Activated effector memory CD4-positive, alpha-beta T cell treated with Interleukin-2 at 50 U/mL for 16 hours (primary cell): ENCODE measurements at regions not wholly inside any gene's neighbourhood (a gene's known extent, or its start where the extent isn't known, plus 50 kb on each side); places are given as distances from the start of the nearest gene placed in this dataset.
A peak's percentile ranks its signal among the peaks of the same experiment; 100 is the strongest.

Source experiments
- DNase-seq: peaks from one replicate; pipeline ENCODE4 v3.0.0-alpha.2; 2020

DNA sequence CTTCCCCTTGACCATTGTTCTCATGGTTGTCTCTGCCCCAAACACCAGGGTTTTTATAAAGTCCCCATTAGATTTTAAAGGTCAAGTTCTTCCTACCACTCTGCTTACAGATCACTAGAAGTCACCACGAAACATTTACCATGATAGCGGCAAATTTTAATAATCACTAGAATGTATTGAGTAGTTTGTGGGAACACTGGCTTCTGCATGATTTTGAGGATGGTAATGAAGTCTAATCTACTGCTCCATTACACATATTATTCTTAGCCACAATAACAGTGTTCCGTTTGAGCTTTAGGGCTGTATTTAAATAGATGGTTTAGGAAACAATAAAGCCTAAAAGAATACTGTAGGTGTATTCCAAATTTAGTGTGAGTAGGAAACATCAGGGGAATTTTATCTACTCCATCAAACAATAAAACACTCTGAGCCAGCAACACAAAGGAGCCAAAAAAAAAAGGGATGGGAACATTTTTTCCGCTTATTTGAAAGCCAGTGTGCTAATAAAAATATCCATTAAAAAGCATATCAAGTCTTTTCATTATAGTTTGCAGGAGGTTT lies 49.7 kb downstream of the KLF12 start:
- no peak for DNase-seq

DNA sequence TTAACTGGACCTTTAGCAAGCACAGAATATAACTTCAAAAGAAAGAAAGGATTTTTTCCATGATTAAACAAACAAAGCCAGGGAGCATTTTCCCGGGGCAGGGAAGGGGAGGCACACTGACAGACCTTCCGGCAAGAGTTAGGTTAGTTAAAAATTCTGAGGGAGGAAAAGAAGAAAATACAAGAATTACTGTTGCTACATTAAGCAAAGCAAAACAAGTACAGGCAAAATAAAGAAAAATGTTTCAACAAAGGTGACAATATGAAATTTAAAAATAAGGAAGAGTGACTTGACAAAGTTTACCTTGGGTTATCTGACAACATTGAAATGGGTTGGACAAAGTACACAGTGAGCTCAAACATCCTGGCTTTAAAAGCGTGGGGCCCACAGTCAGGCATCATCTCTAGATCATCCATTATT lies 51.5 kb downstream of the KLF12 start:
- no peak for DNase-seq

DNA sequence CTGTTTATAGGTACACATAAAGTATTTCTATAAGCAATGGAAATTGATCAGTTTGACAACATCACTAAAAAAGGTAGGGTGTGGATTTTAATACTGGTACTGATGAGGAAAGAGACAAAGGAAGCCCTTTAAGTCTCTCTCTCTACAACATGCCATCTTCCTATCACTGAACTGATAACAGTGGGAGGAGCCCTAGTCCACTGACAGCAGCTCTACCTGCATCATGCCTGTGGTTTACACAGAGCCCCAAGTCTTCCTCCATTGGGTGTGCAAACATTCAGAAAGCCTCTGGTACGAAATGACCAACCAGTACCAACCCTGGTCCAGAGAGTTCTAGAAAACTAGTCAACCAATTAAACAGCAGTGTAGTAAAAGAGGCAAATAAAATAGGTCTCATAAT lies 53.4 kb downstream of the KLF12 start:
- DNase-seq: no peak

DNA sequence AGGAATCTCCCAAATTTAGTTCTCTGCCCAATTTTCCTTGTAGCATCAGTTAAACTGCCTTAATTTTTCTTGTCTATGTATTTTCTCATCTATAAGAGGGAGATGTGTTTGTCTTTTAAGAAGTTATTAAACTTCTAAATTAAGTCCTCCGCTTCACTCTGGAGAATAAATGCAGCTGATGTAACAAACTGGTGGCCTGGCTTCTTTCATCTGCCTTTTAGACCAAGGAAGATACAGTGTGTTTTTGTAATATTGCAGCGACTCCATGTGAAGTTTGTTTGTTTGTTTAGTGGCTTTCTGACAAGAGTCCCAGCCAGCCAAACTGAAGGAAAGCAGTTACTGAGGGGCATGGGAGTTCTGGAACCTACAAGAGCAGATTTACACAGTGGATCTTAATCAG lies 56.4 kb downstream of the KLF12 start:
- DNase-seq: no peak

DNA sequence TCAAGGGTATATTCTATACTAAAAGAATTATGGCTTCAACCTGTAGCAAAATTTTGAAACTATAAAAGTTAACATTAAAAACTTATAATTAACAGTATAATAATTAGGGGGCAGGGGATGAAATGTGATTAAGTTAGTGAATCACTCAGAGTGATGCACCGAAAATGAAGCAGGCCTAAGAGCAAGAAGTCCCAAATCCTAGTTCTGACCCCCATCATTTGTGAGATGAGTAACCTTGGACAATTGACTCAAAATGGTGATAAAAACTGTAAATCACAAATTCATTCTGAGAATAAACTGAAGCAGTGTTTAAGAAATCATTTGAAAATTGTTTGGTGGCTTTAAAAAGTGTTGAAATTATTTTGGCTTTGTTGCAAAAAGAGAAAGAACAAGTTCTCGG lies 56.8 kb downstream of the KLF12 start:
- DNase-seq: no peak

DNA sequence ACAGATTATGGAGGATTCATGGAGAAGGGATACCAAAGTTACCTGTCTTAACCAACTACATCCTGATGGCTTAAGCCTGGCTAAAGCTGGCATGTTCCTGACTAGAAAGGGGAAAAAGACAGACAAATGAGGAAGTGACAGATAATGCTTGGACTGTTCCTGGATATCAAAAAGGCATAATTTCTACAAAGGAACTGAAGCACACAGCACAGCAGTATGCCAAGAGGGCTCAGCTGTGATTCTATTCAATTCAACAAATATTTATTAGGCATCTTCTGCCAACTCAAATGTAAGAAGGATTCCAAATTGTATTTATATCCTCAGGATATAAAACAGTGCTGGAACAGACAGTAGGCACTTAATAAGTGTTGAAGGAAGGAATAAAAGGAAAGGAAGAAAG lies 59.5 kb downstream of the KLF12 start:
- DNase-seq: no peak

DNA sequence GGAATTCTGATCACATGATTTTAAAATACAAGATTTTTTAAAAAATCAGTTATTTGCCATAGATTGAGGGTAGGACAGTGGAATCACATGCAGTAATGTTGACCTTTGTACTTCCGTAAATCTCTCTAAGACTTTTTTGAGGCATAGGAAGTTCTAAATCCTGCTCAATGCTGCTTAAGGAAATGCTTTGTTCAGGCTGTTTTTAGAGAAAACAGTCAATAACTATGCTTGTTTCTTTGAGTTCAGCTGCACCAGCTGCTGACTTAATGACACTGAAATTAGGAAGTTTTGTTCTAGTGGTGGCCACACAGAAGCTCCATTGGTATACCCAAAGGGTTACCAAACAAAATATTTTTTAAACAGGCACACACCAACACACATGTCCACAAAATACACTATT lies 60.9 kb downstream of the KLF12 start:
- DNase-seq: no peak

DNA sequence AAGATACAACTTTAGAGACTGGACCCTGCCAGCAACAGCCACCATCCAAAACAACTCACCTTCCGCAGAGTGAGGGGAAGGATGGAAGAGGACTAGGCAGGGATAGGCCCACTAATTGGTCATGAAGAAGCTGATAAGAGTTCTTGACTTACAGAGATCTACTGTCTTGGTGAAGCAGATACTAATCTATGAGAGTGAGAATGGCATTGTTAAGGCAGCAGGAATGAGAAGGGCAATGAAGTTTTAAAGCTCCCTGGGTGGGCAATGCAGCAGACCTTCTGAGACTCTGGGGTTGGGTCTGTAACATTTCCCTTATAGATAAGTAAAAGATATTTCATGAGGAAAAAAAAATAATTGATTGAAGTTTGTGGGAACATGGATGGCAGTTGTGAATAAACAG lies 63.7 kb downstream of the KLF12 start:
- no peak for DNase-seq

DNA sequence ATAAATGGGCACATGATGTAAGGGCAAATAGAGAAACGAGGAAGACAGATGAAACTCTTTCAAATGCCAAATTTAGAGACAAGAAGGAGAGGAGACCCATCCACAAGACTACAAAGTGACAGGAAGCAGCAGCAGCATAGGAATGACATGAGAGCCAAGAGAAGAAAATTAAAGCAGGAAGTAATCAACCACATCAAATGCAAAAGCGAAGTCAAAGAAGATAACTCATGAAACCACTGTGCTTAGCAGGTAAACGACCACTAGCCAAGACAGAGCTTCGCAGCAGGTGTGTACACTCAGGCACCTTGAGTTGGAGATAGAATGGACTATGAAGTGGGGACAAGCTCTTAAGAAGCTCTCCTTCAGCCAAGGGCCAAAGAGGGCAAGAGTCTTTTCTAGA lies 64.1 kb downstream of the KLF12 start:
- DNase-seq: peak; percentile 20

DNA sequence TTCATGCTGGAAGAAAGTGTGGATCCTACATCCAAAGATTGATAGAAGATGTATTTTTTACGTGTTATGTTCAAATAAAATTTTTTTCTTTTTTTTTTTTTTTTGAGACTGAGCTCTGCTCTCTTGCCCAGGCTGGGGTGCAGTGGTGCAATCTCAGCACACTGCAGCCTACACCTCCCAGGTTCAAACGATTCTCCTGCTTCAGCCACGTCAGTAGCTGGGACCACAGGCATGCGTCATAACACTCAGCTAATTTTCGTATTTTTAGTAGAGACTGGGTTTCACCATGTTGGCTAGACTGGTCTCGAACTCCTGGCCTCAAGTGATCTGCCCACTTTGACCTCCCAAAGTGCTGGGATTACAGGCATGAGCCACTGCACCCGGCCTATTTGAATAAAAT lies 65.7 kb downstream of the KLF12 start:
- no peak for DNase-seq

DNA sequence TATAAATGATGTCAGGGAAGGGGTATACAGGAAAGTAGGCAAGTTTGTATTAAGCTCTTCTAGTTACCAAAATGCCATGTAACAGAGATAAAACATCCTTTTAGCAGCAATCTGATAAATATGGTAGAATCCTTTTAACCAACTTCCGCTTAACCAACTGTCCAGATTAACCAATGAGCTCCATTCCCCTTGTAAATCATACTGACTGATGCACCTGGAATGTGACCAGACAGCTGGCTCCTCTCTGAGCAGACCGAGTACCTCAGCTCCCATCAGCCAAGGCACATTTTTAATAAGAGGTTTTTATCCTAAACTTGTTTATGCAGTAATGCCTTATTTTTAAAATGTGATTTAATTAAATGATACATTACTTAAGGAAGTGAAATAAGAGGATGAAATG lies 66.4 kb downstream of the KLF12 start:
- no peak for DNase-seq

DNA sequence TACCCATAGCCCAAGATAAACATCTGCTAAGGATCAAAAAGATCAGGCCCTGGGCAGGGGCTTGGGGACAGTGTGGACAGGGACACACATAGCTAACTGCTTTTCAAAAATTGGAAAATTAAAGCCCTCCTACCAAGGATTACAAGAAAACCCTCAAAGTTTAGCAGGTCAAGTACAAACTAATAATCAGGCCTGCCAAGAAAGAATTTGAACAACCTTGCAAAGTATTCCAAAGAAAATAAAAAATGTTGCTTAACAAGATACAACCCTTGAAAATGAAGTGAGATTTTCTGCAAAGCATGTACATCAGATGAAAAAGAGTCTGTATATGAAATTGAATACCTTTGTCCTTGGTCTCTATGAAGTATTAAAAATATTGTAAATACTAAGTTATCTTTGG lies 67.3 kb downstream of the KLF12 start:
- DNase-seq: no peak

DNA sequence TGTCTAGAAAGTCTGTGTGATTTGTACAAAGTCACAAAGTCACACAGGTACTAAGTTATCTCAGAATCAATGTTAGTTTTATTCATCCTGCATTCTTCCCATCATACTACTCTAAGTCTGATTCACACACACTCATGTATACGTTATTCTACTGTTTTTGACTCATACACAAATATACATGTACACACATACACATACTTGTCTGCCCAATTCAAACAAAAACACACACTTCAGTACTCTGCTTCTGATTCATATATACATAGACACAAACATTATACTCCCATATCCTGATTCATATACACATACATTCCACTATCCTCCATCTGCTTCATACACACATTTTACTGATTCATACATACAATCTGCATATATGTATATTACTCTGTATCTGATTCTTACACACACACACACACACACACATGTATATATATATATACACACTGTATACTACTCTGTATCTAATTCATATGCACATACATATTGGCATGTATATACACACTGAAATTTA lies 69.3 kb downstream of the KLF12 start:
- DNase-seq: no peak

DNA sequence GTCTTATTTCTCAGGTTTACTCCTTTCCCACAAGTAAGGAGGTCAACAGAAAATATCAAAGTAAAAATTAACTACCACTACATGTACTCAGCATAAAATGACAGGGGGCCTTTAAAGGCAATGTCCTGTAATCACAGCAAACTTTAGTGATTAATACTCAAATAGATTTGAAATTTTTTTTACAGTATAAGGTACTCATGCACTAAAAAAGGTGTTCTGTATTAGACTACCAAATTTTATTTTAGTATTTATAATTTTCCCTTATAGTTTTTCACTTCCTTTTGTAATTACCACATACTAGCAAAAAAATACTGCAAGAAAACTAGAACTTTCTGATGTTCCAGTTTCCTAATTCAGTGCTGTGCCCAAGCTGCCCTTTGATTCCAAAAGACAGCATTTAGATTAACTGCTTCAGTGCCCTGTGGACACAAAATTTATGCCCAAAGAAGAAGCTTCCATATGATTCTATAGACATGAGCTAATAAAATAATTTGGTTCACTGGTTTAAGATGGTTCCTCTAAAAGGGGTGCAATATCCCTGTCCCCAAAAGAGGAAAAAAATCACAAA lies 70.6 kb downstream of the KLF12 start:
- no peak for DNase-seq

DNA sequence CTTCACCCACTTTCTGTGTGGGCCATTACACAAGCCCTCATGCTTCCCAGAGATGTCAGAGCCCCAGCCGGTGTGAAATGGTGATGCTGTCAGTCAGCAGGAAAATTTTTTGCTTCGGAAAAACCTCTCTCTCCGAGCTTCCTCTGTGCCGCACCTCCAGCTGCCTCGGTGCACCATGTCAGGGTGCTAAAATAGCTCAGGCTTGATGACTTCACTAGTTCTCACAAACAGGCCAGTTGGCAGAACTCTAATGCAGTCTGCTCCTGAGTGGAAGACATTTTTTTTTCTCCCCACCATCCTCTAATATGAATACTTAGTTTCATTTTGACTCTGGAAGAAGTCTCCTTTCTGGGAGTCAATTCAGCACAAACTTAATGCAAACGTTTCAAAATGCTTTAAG lies 71.3 kb downstream of the KLF12 start:
- no peak for DNase-seq

DNA sequence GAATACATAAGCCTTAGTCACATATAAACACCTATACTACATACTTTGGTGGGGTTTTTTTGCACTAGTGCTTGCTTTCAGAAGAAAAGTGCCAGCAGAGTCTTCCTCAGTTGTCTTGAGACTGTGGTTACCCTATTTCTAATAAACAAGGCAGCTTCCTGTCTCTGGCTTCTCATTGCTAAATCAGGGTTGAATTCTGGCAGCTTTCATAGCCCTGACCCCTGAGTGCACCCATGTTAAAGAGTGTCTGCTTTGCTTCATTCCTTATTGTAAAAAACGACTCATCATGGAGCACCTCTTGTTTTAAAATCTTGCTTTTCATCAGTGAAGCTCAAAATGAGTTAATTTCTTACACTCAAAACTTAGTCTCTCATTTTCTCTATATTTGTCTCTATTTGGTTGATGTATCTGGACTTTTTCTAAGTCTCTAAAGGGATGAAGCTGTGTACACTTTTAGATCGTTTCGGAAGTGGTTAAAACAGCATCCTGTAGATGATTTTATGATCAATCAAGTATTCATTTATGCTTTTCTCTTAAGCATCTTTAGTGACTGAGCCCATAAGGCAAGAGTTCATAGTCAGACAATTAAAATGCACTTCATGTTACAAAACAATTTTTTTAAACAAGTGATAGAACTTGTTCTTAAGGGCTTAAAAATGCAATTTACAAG lies 72.1 kb downstream of the KLF12 start:
- no peak for DNase-seq

DNA sequence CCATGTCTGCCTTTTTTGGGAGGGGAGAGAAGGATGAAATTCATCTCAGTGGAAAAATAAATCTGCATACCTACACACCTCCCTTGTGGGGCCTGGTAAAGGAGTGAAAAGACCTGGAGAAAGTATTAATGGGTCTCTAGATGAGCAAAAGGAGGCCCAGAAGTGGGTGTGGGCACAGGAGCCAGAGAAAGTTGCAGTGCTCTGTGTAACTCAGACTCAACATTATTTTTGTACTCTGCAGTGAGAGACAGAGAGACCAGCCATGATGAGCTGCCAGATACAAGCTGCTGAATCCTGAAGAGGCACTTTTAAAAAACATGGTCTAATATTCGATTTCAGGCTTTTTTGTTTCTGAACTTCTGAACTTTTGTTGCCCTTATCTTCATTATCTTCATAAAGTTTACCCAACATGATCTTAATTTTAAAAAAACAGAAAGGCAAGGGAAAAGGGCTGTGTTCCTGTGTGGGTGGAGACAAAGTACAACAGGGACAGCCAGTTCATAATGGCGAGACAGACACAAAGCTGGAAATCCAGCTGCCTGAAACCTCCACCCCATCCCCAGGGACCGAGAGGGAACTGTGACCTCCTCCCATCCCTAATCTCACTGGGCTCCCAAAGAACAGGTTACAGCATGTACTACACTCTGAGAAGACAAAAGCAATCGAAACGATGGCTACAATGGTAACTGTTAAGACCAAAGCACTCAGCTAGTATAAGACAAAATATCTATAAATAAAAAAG lies 77.2 kb downstream of the KLF12 start:
- DNase-seq: no peak

DNA sequence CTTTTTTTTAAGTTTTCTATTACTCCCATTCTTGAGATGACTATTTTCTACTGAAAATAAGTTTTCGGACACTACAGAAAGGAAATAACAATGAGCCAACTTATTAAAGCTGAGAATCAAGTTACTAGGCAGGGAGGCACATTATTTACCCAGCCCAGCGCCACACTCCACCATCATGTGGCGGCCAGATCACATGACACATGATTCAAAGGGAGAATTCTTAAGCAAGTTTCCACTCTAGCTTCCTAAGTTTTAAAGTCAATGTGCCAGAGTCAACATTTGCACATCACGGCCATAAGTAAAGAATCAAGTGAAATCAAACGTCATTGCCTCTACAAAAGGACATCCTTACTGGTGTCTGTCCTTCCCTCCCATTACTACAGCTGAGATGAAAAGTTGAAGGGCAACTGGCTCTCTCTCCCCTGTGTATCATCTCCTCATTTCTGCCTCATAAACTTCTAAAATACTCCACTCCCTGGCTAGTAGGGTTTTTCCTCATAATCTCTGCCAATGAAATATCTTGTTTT lies 81.7 kb downstream of the KLF12 start:
- no peak for DNase-seq

DNA sequence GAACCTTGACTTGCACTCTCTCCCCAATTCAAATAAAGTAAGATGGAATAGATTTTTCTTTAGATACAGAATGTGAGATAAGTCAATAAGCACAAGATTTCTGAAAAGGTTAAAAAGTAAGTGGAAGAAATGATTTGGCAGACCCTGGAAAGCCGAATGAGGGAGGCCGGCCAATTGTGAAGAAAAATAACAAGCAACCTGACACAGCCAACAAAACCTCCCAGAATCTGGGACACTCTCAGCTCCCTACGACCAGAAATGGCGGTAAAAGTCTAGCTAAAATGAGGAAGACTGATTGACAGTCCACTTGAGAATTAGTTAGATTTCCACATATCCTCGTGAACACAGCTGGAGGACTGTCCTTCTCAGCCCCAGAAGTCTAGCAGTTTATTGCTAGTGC lies 85.4 kb downstream of the KLF12 start:
- no peak for DNase-seq

DNA sequence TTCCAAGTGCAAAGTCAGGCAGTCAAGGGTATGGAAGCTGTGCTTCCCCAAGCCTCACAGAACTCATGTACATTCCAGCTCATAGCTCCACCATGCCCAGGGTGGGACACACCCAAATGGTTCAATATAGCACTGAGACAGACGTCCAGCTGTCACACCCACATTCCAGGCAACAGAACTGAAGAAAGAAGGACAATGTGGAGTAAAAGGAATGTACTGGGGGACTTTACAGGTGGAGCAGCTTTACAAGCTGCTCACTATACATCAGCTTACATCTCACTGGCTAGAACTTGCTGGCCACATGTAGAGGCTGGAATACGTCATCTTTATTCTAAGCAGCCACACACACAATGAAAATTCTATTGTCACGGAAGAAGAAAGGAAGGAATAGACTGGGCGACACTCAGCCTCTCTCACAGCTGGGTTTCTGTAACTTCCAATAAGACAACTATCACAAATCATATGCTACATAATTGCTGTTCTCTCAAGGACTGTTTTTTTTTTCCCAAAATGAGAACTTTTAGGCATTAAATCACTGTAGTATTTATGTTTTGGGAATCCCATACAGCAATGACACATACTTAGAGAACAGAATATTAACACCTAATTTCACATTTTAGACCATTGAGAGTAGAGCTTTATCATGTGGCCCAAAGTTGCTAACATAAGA lies 86.1 kb downstream of the KLF12 start:
- DNase-seq: no peak

DNA sequence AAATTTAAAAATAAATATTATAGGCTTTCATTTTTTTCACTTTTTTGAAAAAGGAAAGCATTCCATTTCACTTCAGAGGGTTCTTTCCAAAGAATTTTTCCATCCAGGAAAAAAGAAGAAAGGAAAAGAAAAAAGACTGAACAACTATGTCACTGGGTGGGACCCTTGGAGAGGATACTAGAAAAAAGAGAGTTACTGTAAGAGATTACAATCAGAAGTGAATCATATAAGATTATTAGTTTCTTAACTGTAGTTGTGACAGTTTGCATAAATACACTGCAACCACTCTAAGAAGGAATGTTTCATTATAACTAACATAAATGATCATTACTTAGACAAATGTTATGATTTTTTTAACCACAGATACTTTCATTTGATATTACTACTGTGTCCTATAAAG lies 87.8 kb downstream of the KLF12 start:
- no peak for DNase-seq

DNA sequence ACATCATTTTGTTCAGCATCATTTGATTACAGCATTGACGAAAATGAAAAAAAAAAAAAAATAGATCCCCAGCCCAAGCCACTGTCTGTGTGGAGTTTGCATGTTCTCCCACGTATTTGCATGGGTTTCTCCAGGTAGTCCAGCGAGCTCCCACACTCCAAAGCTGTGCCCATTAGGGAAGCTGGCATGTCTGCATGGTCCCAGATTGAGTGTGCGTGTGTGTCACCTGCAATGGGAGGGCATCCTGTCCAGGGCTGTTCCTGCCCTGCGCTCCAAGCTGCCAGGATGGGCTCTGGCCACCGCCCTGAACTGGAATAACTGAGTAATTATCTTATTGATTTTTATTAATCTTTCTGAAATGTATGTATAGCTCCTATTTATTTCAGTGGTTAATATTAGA lies 88.6 kb downstream of the KLF12 start:
- DNase-seq: no peak

DNA sequence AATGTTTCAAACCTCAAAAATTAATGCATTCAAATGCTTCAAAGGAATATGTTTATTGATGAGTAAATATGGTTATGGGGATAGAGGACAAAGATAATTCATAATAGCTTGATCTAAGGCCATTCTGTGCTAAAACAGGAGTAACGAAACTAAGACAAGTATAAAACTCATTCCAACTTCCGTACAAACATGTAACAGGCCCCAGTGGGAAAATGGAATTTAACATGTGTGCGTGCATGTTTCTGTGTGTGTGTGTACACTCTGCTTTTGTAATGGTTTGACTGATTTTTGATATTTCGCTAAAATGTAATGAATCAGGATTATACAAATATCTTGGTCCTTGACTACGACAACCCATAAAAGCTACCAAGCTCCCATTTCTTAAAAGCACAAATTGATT lies 91.0 kb downstream of the KLF12 start:
- no peak for DNase-seq
